Adrenal gland (tissue), 9 donors: ENCODE measurements at regions not wholly inside any gene's neighbourhood (a gene's known extent, or its start where the extent isn't known, plus 50 kb on each side); places are given as distances from the start of the nearest gene placed in this dataset.

Experiments
- DNase-seq, 7 donors: peaks; one replicate each; pipeline ENCODE4 v3.0.0-alpha.2; 2019 to 2020
- H3K27ac ChIP-seq, 5 donors: fragments of 200-600 bp; sonication (generic) in 4 of 5; 1 replicate in 3 of 5; 2 replicates in 2 of 5; pipeline versions ENCODE4 v1.5.1 to v1.8.0; 2016 to 2020; ENCODE audit warnings: mild to moderate bottlenecking in 1 of 5
- H3K27me3 ChIP-seq: fragments of 200-600 bp; 2 replicates; pipeline ENCODE4 v1.8.0; 2021
- H3K36me3 ChIP-seq, 2 donors: fragments of 200-600 bp; replicated peaks in 1 of 2; 1 replicate in 1 of 2; 2 replicates in 1 of 2; pipeline versions ENCODE4 v1.5.1 to v1.8.0; 2018 to 2022
- H3K4me1 ChIP-seq, 2 donors: fragments of 200-600 bp; replicated peaks in 1 of 2; 1 replicate in 1 of 2; 2 replicates in 1 of 2; pipeline versions ENCODE4 v1.5.1 to v1.8.0; 2018 to 2021
- H3K4me3 ChIP-seq, 4 donors: fragments of 200-600 bp; sonication (generic) in 3 of 4; one replicate each; pipeline ENCODE4 v1.5.1; 2016 to 2018
- H3K9me3 ChIP-seq, 3 donors: fragments of 200-600 bp; sonication (generic) in 1 of 3; replicated peaks in 1 of 3; 1 replicate in 2 of 3; 2 replicates in 1 of 3; pipeline versions ENCODE4 v1.5.1 to v1.8.0; 2016 to 2021
- CTCF ChIP-seq, 6 experiments: fragments of 450-650 bp in 4 of 6; fragments of 200-600 bp in 2 of 6; sonication (generic) in 1 of 6; IDR thresholded peaks; 1 replicate in 5 of 6; 2 replicates in 1 of 6; pipeline versions ENCODE4 v1.5.1 to v1.8.0; 2016 to 2021; ENCODE audit warnings: antibody characterized with exemption in 6 of 6, mild to moderate bottlenecking in 2 of 6, moderate library complexity in 1 of 6
- POLR2A ChIP-seq, 2 donors: fragments of 450-650 bp; IDR thresholded peaks; one replicate each; pipeline ENCODE4 v1.6.1; 2017; ENCODE audit warnings: antibody characterized with exemption in 2 of 2, mild to moderate bottlenecking in 2 of 2, moderate library complexity in 1 of 2
- WGBS, 4 donors: extraction: QIAGEN DNeasy Blood & Tissue Kit in 2 of 4; methylation state at CpG; one replicate each; pipeline versions ENCODE4 v1.1.5 to v1.1.7; 2013 to 2017; 5-methylcytosine and 5-hydroxymethylcytosine counted together
- intact Hi-C, 2 donors: fragments of 100-400 bp; cut with DNase I; formaldehyde crosslinking; loops; one replicate each; pipeline versions ENCODE4 v1.14.1 to v1.15.0; 2022 to 2023
- donor health status: healthy with polysubstance abuse.
- donor health status: Bipolar disorder and iron deficiency.
- donor health status: DM: yes; HTN: yes; CAD: no.
- donor health status: DM: no; HTN: no; CAD: no.
- donor health status: DM: no; HTN: no; CAD: no.

DNA sequence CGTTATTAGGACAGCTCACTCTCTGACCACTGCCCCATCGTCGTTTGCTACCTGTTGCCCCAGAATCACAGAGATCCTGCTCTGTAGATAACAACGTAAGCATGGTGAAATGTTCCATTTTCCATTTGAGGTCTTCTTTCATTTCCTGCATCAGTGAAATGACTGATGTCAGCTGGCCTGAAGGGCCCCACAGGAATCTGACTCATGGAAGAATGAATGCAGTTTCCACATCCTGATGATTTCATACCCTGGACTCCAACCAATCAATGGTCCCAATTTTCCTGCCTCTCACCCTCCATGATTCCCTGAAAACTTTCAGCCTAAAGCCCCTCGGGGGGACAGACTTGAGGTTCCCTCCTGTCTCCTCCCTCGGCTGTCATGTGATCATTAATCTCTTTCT is 394.4 kb upstream of the CDH4 start:
- H3K4me1 ChIP-seq, result no peaks in the 10 kb centered on the region
- H3K27ac ChIP-seq, result no peak overlapping the region
- intact Hi-C loops, result no loop called here
- no peaks in the 10 kb centered on the region for H3K36me3 ChIP-seq
- TF ChIP-seq CTCF (IDR thresholded peaks at IDR 0.05), result no peak
- TF ChIP-seq POLR2A (IDR thresholded peaks at IDR 0.05), result no peak
- H3K27me3 ChIP-seq, result peaks cover 5% of the 10 kb centered on the region
- WGBS, 4 donors, result 58 to 63% (median 61%) methylated on average over 6 of the region's 6 CpGs
- DNase-seq, result no peak
- no peaks in the 10 kb centered on the region for H3K9me3 ChIP-seq
- no peak overlapping the region for H3K4me3 ChIP-seq

DNA sequence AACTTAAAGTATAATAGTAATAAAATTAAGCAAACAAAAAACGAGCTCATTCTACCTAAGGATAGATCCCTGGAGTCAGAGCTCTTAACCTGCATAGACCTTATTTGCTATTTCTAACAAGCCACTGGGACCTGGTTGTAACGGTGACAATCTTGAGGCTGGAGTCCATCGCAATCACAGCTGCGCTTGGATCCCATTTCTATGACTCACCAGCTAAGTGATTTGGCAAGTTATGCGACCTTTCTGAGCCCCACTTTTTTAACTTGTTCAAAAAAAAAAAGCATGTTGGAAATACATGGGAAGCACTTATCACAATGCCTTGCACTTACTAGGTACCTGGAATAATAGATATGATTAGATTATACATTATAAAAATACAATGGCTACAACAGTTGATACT is 389.5 kb upstream of the CDH4 start:
- no peaks in the 10 kb centered on the region for H3K9me3 ChIP-seq
- H3K36me3 ChIP-seq, result no peaks in the 10 kb centered on the region
- TF ChIP-seq POLR2A (IDR thresholded peaks at IDR 0.05) (no peak), CTCF (IDR thresholded peaks at IDR 0.05) (no peak)
- H3K4me1 ChIP-seq, result no peaks in the 10 kb centered on the region
- peaks cover 5% of the 10 kb centered on the region for H3K27me3 ChIP-seq
- no peak for DNase-seq
- H3K27ac ChIP-seq, result no peak overlapping the region
- H3K4me3 ChIP-seq, result no peak overlapping the region
- intact Hi-C loops, result no loop called here
- 58 to 79% (median 77%) methylated on average over 5 of the region's 5 CpGs for WGBS, 4 donors

DNA sequence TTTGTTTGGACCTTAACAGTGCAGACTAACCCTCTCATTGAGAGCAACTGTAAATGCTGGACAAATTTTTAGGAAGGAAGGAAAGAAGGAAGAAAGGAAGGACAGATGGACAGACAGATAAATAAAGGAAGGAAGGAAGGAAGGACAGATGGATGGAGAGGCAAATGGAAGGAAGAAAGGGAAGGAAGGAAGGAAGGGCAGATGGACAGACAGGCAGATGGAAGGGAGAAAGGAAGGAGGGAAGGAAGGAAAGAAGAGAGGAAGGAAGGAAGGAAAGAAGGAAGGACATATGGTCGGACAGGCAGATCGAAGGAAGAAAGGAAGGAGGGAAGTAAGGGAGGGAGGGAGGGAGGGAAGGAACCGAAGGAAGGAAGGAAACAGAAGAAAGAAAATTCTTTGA is 388.5 kb upstream of the CDH4 start:
- intact Hi-C loops, result no loop called here
- Histone ChIP-seq H3K9me3 (no peaks in the 10 kb centered on the region), H3K27me3 (peaks cover 5% of the 10 kb centered on the region), H3K4me3 (no peak overlapping the region), H3K36me3 (no peaks in the 10 kb centered on the region), H3K27ac (no peak overlapping the region), H3K4me1 (no peaks in the 10 kb centered on the region)
- TF ChIP-seq CTCF (IDR thresholded peaks at IDR 0.05), result no peak
- TF ChIP-seq POLR2A (IDR thresholded peaks at IDR 0.05), result no peak
- 61 to 72% (median 70%) methylated on average over 3 of the region's 3 CpGs for WGBS, 4 donors
- DNase-seq, result no peak

GRCh38 chr20:60867589-60867988 is 384.5 kb upstream of the CDH4 start:
- TF ChIP-seq CTCF (IDR thresholded peaks at IDR 0.05) (no peak), POLR2A (IDR thresholded peaks at IDR 0.05) (no peak)
- intact Hi-C loops, result no loop called here
- Histone ChIP-seq H3K36me3 (no peaks in the 10 kb centered on the region), H3K4me1 (no peaks in the 10 kb centered on the region), H3K4me3 (no peak overlapping the region), H3K27me3 (no peaks in the 10 kb centered on the region), H3K27ac (no peak overlapping the region), H3K9me3 (no peaks in the 10 kb centered on the region)
- no peak for DNase-seq
- WGBS, 4 donors, result 82 to 91% (median 88%) methylated on average over 3 of the region's 3 CpGs
